ENCODE measurements at regions not wholly inside any gene's neighbourhood (a gene's known extent, or its start where the extent isn't known, plus 50 kb on each side); places are given as distances from the start of the nearest gene placed in this dataset.

DNA sequence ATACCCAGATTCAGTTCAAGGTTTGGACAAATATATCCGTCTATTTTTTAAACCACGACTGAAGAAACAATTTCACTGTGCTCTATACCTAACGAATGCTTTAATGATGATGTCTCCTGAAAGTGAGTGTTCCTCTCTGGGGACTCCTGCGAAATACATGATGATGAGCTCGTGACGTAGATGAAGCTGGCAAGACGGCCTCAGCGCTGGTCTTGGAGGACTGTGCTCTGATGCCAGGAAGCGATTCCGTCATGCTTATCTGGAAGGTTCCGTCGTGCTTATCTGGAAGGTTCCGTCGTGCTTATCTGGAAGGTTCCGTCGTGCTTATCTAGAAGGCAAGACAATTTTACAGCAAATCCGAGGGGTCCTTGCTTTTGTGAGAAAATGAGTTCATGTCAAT is 250.8 kb upstream of the IRX2 start:
- TF ChIP-seq, protein P1, sequence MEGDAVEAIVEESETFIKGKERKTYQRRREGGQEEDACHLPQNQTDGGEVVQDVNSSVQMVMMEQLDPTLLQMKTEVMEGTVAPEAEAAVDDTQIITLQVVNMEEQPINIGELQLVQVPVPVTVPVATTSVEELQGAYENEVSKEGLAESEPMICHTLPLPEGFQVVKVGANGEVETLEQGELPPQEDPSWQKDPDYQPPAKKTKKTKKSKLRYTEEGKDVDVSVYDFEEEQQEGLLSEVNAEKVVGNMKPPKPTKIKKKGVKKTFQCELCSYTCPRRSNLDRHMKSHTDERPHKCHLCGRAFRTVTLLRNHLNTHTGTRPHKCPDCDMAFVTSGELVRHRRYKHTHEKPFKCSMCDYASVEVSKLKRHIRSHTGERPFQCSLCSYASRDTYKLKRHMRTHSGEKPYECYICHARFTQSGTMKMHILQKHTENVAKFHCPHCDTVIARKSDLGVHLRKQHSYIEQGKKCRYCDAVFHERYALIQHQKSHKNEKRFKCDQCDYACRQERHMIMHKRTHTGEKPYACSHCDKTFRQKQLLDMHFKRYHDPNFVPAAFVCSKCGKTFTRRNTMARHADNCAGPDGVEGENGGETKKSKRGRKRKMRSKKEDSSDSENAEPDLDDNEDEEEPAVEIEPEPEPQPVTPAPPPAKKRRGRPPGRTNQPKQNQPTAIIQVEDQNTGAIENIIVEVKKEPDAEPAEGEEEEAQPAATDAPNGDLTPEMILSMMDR (IDR thresholded peaks at IDR 0.05; ENCODE audit: low read depth, low read length) = no peak
- H3K4me3 ChIP-seq (replicated peaks in 1 of 2; ENCODE audit: low read depth in 2 of 2, low read length in 2 of 2) = no peak overlapping the region
- no peak for DNase-seq (ENCODE audit: low read depth in 2 of 2)

DNA sequence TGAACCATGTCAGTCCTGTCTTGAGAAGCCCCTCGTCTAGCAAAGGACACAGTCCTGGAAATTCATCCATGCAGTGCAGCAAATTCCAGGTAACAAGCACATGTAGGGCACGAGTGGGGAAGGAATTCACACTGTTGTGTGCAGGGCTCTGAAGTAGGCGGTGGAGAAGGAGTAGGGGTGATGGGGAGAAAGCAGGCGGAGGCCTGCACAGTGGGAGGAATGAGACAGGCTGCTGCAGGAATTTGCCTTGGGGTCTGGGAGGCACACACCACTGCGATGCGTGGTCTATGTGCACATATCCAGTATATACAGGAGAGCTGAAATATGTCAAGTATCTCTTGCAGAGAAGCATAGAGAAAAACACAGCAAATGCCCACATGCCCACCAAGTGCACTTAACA is 249.2 kb upstream of the IRX2 start:
- DNase-seq (ENCODE audit: low read depth in 2 of 2) = no peak
- TF ChIP-seq, protein P1 (IDR thresholded peaks at IDR 0.05; ENCODE audit: low read depth, low read length) = no peak

DNA sequence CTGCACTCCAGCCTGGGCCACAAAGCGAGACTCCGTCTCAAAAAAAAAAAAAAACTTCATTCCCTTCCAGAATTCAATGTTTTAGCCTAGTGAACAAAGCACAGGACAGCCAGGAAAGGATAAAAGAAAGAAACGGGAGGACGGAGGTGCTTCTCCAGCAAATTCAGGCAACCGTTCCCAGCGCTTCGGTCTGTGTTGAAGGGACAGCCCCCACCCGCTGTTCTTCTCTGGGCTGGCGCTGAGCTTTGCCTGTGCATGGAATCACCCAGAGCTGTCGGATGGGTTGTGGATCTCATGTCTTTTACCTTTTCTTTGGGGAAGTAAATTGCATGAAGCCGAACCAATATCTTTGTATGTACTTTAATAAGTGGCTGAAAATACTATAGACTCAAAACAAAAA is 248.4 kb upstream of the IRX2 start:
- TF ChIP-seq, protein P1 (IDR thresholded peaks at IDR 0.05; ENCODE audit: low read depth, low read length) = no peak
- no peak for DNase-seq (ENCODE audit: low read depth in 2 of 2)
- H3K4me3 ChIP-seq (replicated peaks in 1 of 2; ENCODE audit: low read depth in 2 of 2, low read length in 2 of 2) = no peak overlapping the region

More for the DNA sequence above, 249.2 kb upstream of the IRX2 start:
- H3K4me3 ChIP-seq (replicated peaks in 1 of 2; ENCODE audit: low read depth in 2 of 2, low read length in 2 of 2) = no peak overlapping the region

DNA sequence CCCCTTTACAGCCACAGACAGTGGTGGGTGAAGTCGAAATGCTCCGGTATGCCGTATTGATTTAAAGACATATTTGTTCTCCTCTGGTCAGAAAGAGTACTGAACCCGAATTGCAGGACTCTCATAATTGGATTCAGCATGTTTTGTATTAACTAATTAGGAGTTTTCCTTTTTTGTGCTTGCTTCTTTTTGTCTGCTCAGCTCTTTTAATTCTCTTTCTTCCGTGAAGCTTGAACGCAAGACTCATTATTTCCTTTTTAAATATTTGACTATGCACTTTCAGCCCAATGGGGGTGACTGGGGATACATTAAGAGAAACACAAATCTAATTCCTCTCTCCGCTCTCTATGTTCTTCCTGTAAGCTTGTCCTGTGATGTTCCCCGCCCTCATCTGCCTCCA is 246.6 kb upstream of the IRX2 start:
- no peak for DNase-seq (ENCODE audit: low read depth in 2 of 2)
- no peak overlapping the region for H3K4me3 ChIP-seq (replicated peaks in 1 of 2; ENCODE audit: low read depth in 2 of 2, low read length in 2 of 2)
- TF ChIP-seq, protein P1 (IDR thresholded peaks at IDR 0.05; ENCODE audit: low read depth, low read length) = no peak

DNA sequence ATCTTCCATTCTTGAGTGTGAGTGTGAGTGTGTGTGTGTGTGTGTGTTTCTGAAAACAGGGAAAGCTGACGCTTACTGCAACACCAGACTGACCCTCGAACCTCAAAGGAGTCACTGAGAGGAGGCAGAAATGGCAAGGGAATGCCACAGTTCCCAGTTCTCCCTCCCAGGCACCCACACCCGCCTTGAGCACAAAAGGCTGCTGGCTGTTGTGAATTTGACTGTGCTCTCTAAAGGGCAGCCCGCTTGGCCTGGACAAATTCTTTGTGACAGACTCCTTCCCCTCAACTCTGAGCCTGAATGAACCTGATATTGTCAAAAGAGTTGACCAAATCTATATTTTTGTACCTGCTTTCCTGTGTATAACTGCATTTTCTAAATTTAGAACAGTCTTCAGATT is 245.7 kb upstream of the IRX2 start:
- DNase-seq (ENCODE audit: low read depth in 2 of 2) = no peak
- TF ChIP-seq, protein P1 (IDR thresholded peaks at IDR 0.05; ENCODE audit: low read depth, low read length) = no peak
- H3K4me3 ChIP-seq (replicated peaks in 1 of 2; ENCODE audit: low read depth in 2 of 2, low read length in 2 of 2) = no peak overlapping the region

DNA sequence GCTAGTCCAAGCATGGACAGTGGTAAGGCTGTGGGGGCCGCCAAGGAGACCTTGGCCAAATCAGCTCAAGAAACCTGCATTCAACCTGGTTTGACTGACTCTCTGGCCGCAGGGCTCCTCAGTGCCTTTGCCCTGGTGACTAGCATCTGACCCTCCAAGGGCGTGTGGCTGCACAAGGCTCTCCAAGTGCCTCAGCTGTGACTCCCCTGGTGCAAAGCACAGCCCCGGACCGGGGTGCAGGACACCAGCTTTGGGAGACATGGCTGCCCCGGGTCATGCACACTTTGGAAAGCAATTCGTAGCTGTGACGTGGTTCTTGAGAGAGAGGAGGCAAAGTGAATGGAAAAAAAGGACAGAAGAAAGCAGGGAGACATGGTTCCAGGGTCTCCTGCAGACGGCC is 245.2 kb upstream of the IRX2 start:
- DNase-seq (ENCODE audit: low read depth in 2 of 2) = no peak
- no peak overlapping the region for H3K4me3 ChIP-seq (replicated peaks in 1 of 2; ENCODE audit: low read depth in 2 of 2, low read length in 2 of 2)
- TF ChIP-seq, protein P1 (IDR thresholded peaks at IDR 0.05; ENCODE audit: low read depth, low read length) = no peak

DNA sequence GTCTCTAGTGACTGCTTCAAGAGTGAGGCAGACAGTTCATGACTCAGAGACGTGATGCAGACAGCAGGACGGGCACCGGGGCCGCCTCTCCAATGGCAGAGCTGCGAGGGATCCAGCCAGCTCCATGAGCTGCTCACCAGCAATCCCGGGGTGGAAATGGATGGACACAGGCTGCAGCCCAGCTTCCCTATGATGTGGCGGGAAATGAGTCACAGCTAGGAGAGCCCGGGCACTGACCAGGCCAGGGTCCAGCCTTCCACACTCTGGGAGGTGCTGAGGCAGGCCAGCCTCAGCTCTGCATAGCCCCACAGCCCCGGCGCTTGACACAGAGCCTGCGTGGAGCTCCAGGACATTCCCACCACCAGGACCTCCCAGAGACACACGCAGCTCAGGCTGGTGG is 244.8 kb upstream of the IRX2 start:
- DNase-seq (ENCODE audit: low read depth in 2 of 2) = no peak

More for the DNA sequence above, 244.8 kb upstream of the IRX2 start:
- TF ChIP-seq, protein P1 (IDR thresholded peaks at IDR 0.05; ENCODE audit: low read depth, low read length) = no peak
- no peak overlapping the region for H3K4me3 ChIP-seq (replicated peaks in 1 of 2; ENCODE audit: low read depth in 2 of 2, low read length in 2 of 2)

All from cardiac fibroblast (primary cell).